GM12878 (cell line): ENCODE measurements at regions not wholly inside any gene's neighbourhood (a gene's known extent, or its start where the extent isn't known, plus 50 kb on each side); places are given as distances from the start of the nearest gene placed in this dataset.
A peak's percentile ranks its signal among the peaks of the same experiment; 100 is the strongest.

ENCODE experiments used
- ATAC-seq: fragments of 200-7000 bp; cut with Tn5 transposase; 3 replicates; pipeline ENCODE4 v1.9.1; 2020; ENCODE audit warnings: mild to moderate bottlenecking, moderate library complexity
- BruUV-seq: library from RNA; stranded (reverse); fragments of 400-500 nt; replicated peaks from 2 replicates; lab custom pipeline; 2021; lab: Mats Ljungman, UMichigan
- CTCF ChIA-PET: fragments of 300-600 bp; sonication (Branson Sonifier 250); formaldehyde crosslinking; extraction: SDS; loops from one replicate; lab custom pipeline; 2021; ENCODE audit warnings: inconsistent platforms; lab: Yijun Ruan, JAX
- POLR2A ChIA-PET: fragments of 350-600 bp; formaldehyde crosslinking; extraction: SDS; loops from one replicate; lab custom pipeline; 2021; ENCODE audit warnings: inconsistent platforms; lab: Charles Lee
- RAD21 ChIA-PET: fragments of 300-600 bp; sonication (Branson Sonifier 250); formaldehyde crosslinking; loops from one replicate; lab custom pipeline; 2023; ENCODE audit warnings: antibody characterized with exemption; ENCODE audit not compliant: unreplicated experiment; lab: Charles Lee
- SMC1A ChIA-PET: fragments of 300-600 bp; sonication (Branson Sonifier 250); formaldehyde crosslinking; loops from one replicate; lab custom pipeline; 2023; ENCODE audit not compliant: unreplicated experiment, uncharacterized antibody; lab: Charles Lee
- DNase-seq: peaks from one replicate; pipeline ENCODE4 v3.0.0-alpha.2; 2011; ENCODE audit warnings: low read depth, low spot score
- FAIRE-seq: peaks from 3 replicates; lab custom pipeline; 2011; peaks lifted over from hg19 to GRCh38; lab: Jason Lieb, UNC
- H2AFZ ChIP-seq: 2 replicates; pipeline ENCODE4 v1.6.0; 2011; ENCODE audit warnings: low read depth, low read length, control low read depth; ENCODE audit not compliant: control insufficient read depth
- H3K27ac ChIP-seq: 2 replicates; pipeline ENCODE4 v1.5.1; 2011; ENCODE audit warnings: control low read depth; ENCODE audit not compliant: control insufficient read depth, insufficient read depth
- H3K27me3 ChIP-seq, 2 experiments: replicated peaks in 1 of 2; 2 replicates each; pipeline versions ENCODE4 v1.6.0 to v1.6.1; 2011; ENCODE audit warnings: low read length in 1 of 2; ENCODE audit not compliant: control insufficient read depth in 2 of 2, insufficient read depth in 2 of 2
- H3K36me3 ChIP-seq, 2 experiments: 2 replicates each; pipeline ENCODE4 v1.5.1; 2011; ENCODE audit warnings: low read length in 1 of 2; ENCODE audit not compliant: control insufficient read depth in 2 of 2, insufficient read depth in 2 of 2
- H3K4me1 ChIP-seq: 2 replicates; pipeline ENCODE4 v1.6.1; 2011; ENCODE audit warnings: mild to moderate bottlenecking, low read length, moderate library complexity, mixed read lengths; ENCODE audit not compliant: control insufficient read depth, insufficient read depth
- H3K4me2 ChIP-seq: 2 replicates; pipeline ENCODE4 v1.6.0; 2011; ENCODE audit warnings: control low read depth; ENCODE audit not compliant: control insufficient read depth, insufficient read depth
- H3K4me3 ChIP-seq: fragments of 200-600 bp; sonication (generic); 2 replicates; pipeline ENCODE4 v1.5.1; 2016
- H3K79me2 ChIP-seq: 2 replicates; pipeline ENCODE4 v1.6.0; 2011; ENCODE audit warnings: low read length; ENCODE audit not compliant: control insufficient read depth, insufficient read depth
- H3K9ac ChIP-seq: 2 replicates; pipeline ENCODE4 v1.8.0; 2011; ENCODE audit warnings: low read length, control low read depth, mixed read lengths; ENCODE audit not compliant: control insufficient read depth, insufficient read depth
- H3K9me3 ChIP-seq: replicated peaks from 3 replicates; pipeline ENCODE4 v1.5.1; 2011; ENCODE audit warnings: mild to moderate bottlenecking, low read length; ENCODE audit not compliant: control insufficient read depth, insufficient read depth
- H4K20me1 ChIP-seq: 2 replicates; pipeline ENCODE4 v1.6.0; 2011; ENCODE audit not compliant: control insufficient read depth, insufficient read depth
- CUX1 ChIP-seq: IDR thresholded peaks from 2 replicates; pipeline ENCODE4 v1.6.1; 2012; ENCODE audit warnings: improper control_type of control experiment, low read depth, low read length; ENCODE audit not compliant: insufficient replicate concordance
- PKNOX1 ChIP-seq: fragments of 450-650 bp; IDR thresholded peaks from 2 replicates; pipeline ENCODE4 v1.6.1; 2016; ENCODE audit warnings: mild to moderate bottlenecking
- WGBS: methylation state at CpG from one replicate; pipeline ENCODE4 v1.1.6; 2016; ENCODE audit warnings: low lambda C conversion rate; ENCODE audit not compliant: insufficient replicate concordance, insufficient coverage; ENCODE audit errors: missing lambda C conversion rate; 5-methylcytosine and 5-hydroxymethylcytosine counted together
- in situ Hi-C: fragments of 300-500 bp; cut with MboI; formaldehyde crosslinking; loops from 9 replicates; pipeline ENCODE4 v1.14.3; 2018; ENCODE audit warnings: mixed read lengths
- intact Hi-C: fragments of 100-400 bp; cut with micrococcal nuclease; formaldehyde crosslinking; loops from one replicate; pipeline ENCODE4 v1.14.2; 2022; ENCODE audit not compliant: unreplicated experiment

DNA sequence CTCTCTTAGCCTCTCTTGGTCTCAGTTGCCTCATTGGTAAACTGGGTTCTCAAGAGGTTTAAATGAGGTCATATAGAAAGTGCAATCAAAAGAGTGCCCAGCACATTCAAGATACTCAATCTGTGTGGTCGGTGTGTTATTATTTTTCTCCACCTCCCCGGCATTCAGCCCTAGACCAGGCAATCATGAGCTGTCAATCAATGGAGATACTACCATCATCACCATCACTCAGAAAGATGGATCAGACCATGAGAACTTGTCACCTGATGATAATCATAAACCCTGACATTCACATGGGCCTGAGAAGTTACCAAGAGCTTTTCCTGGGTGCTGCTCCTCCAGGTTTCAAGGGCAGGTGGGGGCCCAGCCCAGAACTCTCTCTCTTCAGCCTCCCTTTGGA lies 166.1 kb downstream of the MN1 start:
- no peaks in the 10 kb centered on the region for H3K9me3 ChIP-seq
- H3K27me3 ChIP-seq: no peaks in the 10 kb centered on the region; a peak in 1 of 4 replicates
- ATAC-seq: no peak
- ChIA-PET RAD21 (no interaction called here), POLR2A (interaction anchor here (0.6 kb wide), 1 partner anchor 764 kb away, joined by 5 read pairs; no protein-coding TSS in a partner anchor), CTCF (no interaction called here), SMC1A (no interaction called here)
- H4K20me1 ChIP-seq: no peaks in the 10 kb centered on the region
- no peak overlapping the region for H2AFZ ChIP-seq
- 0 out of 2 replicates have a peak, but pooled peaks have one; percentile 17 for TF ChIP-seq PKNOX1
- TF ChIP-seq CUX1: no peak
- no peak overlapping the region for H3K4me3 ChIP-seq
- H3K4me2 ChIP-seq: no peak overlapping the region
- H3K9ac ChIP-seq: no peak overlapping the region
- no TSS peak for BruUV-seq
- no peak overlapping the region for H3K27ac ChIP-seq
- no peaks in the 10 kb centered on the region for H3K79me2 ChIP-seq
- no peak for FAIRE-seq
- no peak for DNase-seq
- WGBS: 23% methylated on average over 2 of the region's 2 CpGs
- no peaks in the 10 kb centered on the region for H3K4me1 ChIP-seq
- intact Hi-C loops (no loop called here), in situ Hi-C loops (no loop called here)
- H3K36me3 ChIP-seq: no peaks in the 10 kb centered on the region
